Sigmoid colon (tissue), 6 donors: ENCODE measurements at regions not wholly inside any gene's neighbourhood (a gene's known extent, or its start where the extent isn't known, plus 50 kb on each side); places are given as distances from the start of the nearest gene placed in this dataset.

Experiments used
- DNase-seq: peaks from one replicate; pipeline ENCODE4 v3.0.0-alpha.2; 2019
- H3K27ac ChIP-seq, 4 donors: fragments of 200-600 bp; sonication (generic); one replicate each; pipeline ENCODE4 v1.5.1; 2016 to 2019; ENCODE audit warnings: mild to moderate bottlenecking in 1 of 4
- H3K27me3 ChIP-seq, 3 donors: fragments of 200-600 bp; sonication (generic); one replicate each; pipeline ENCODE4 v1.5.1; 2019; ENCODE audit warnings: mild to moderate bottlenecking in 1 of 3
- H3K36me3 ChIP-seq, 4 donors: fragments of 200-600 bp; sonication (generic); one replicate each; pipeline ENCODE4 v1.5.1; 2016 to 2019
- H3K4me1 ChIP-seq, 4 donors: fragments of 200-600 bp; sonication (generic); one replicate each; pipeline ENCODE4 v1.5.1; 2017 to 2019
- H3K4me3 ChIP-seq, 4 donors: fragments of 200-600 bp; sonication (generic); one replicate each; pipeline ENCODE4 v1.5.1; 2017 to 2019; ENCODE audit warnings: mild to moderate bottlenecking in 2 of 4, moderate library complexity in 1 of 4
- H3K9me3 ChIP-seq, 4 donors: fragments of 200-600 bp in 3 of 4; sonication (generic) in 3 of 4; one replicate each; pipeline versions ENCODE4 v1.5.1 to v1.6.1; 2013 to 2019
- EP300 ChIP-seq, 4 donors: sonication (generic); formaldehyde crosslinking; IDR thresholded peaks; one replicate each; pipeline ENCODE4 v1.6.1; 2017; ENCODE audit warnings: antibody characterized with exemption in 4 of 4
- POLR2A ChIP-seq, 2 donors: fragments of 450-650 bp; IDR thresholded peaks; one replicate each; pipeline ENCODE4 v1.6.1; 2016; ENCODE audit warnings: antibody characterized with exemption in 2 of 2, mild to moderate bottlenecking in 2 of 2, moderate library complexity in 2 of 2
- POLR2AphosphoS5 ChIP-seq, 4 donors: sonication (generic); formaldehyde crosslinking; IDR thresholded peaks; one replicate each; pipeline ENCODE4 v1.6.1; 2017; ENCODE audit warnings: antibody characterized with exemption in 4 of 4
- WGBS, 2 donors: extraction: QIAGEN DNeasy Blood & Tissue Kit; methylation state at CpG; one replicate each; pipeline ENCODE4 v1.1.7; 2013; 5-methylcytosine and 5-hydroxymethylcytosine counted together
- intact Hi-C: fragments of 100-400 bp; cut with DNase I; formaldehyde crosslinking; loops from one replicate; pipeline ENCODE4 v1.15.1; 2023
- TF ChIP-seq, protein P1 (sequence below), 4 experiments: fragments of 450-650 bp in 3 of 4; fragments of 200-600 bp in 1 of 4; IDR thresholded peaks; one replicate each; pipeline ENCODE4 v1.5.1; 2016 to 2019; ENCODE audit warnings: antibody characterized with exemption in 4 of 4, mild to moderate bottlenecking in 3 of 4, moderate library complexity in 2 of 4
- donor health status: healthy with polysubstance abuse.
- donor health status: healthy.

GRCh38 chr3:162684260-162684659 lies 1187.7 kb downstream of the OTOL1 start:
- H3K9me3 ChIP-seq, result no peaks in the 10 kb centered on the region
- no peak overlapping the region for H3K27ac ChIP-seq
- H3K27me3 ChIP-seq, result no peaks in the 10 kb centered on the region
- intact Hi-C loops, result no loop called here
- TF ChIP-seq, protein P1, sequence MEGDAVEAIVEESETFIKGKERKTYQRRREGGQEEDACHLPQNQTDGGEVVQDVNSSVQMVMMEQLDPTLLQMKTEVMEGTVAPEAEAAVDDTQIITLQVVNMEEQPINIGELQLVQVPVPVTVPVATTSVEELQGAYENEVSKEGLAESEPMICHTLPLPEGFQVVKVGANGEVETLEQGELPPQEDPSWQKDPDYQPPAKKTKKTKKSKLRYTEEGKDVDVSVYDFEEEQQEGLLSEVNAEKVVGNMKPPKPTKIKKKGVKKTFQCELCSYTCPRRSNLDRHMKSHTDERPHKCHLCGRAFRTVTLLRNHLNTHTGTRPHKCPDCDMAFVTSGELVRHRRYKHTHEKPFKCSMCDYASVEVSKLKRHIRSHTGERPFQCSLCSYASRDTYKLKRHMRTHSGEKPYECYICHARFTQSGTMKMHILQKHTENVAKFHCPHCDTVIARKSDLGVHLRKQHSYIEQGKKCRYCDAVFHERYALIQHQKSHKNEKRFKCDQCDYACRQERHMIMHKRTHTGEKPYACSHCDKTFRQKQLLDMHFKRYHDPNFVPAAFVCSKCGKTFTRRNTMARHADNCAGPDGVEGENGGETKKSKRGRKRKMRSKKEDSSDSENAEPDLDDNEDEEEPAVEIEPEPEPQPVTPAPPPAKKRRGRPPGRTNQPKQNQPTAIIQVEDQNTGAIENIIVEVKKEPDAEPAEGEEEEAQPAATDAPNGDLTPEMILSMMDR (IDR thresholded peaks at IDR 0.05), result no peak
- no peak for TF ChIP-seq EP300 (IDR thresholded peaks at IDR 0.05)
- TF ChIP-seq POLR2AphosphoS5 (IDR thresholded peaks at IDR 0.05), result no peak
- no peak for TF ChIP-seq POLR2A (IDR thresholded peaks at IDR 0.05)
- H3K36me3 ChIP-seq, result no peaks in the 10 kb centered on the region
- H3K4me1 ChIP-seq, result peaks cover 0 to 4% (median 0%) of the 10 kb centered on the region in 4 donors
- 58 to 79% methylated on average over 3 of the region's 3 CpGs for WGBS, 2 donors
- H3K4me3 ChIP-seq, result no peak overlapping the region
- DNase-seq, result no peak

DNA sequence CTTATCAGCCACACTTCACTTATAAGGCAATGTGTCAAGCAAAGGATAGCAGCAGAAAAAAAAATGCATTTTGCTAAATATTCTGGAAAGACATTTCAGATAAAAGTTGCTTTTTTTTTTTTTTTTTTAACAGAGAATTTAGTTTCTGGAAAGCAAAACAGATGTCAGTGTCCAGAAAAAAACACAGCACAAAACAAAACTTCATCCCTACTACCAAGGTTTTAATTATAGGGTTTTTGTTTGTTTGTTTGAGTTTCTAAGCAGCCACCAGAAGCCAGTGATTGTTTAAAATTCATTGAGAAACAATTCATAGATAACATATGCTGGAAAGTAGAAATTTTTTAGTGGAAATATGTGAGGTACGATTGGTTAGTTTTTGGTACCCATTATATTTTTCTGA lies 1202.7 kb downstream of the OTOL1 start:
- Histone ChIP-seq H3K9me3 (no peaks in the 10 kb centered on the region), H3K27ac (no peak overlapping the region), H3K4me1 (peaks cover 0 to 6% (median 2%) of the 10 kb centered on the region in 4 donors), H3K36me3 (no peaks in the 10 kb centered on the region), H3K27me3 (no peaks in the 10 kb centered on the region), H3K4me3 (no peak overlapping the region)
- TF ChIP-seq POLR2A (IDR thresholded peaks at IDR 0.05) (no peak), POLR2AphosphoS5 (IDR thresholded peaks at IDR 0.05) (no peak), EP300 (IDR thresholded peaks at IDR 0.05) (no peak)
- TF ChIP-seq, protein P1 (IDR thresholded peaks at IDR 0.05), result no peak
- 75 to 76% methylated on average over 1 of the region's 1 CpG for WGBS, 2 donors
- no peak for DNase-seq
- intact Hi-C loops, result no loop called here

DNA sequence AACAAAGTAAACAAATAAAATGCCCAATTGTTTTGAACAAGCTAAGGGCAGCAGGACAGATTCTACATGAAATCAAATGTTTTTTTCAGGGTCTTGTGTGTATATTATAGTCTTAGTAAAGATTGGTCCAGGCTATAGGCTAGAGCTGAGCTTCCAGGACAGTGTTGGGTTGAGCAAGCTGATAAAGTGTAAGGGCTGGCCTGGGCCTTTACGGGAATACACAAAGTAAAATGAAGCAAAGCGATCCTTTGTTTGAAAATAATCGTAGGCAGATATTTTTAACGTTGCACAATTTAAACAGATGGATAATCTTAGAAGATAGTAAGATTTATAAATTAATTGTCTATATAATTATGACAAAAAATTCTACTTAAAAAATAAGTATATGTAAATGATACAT lies 1204.6 kb downstream of the OTOL1 start:
- Histone ChIP-seq H3K27ac (no peak overlapping the region), H3K9me3 (no peaks in the 10 kb centered on the region), H3K4me3 (no peak overlapping the region), H3K36me3 (no peaks in the 10 kb centered on the region), H3K27me3 (no peaks in the 10 kb centered on the region), H3K4me1 (peaks cover 0 to 13% (median 2%) of the 10 kb centered on the region in 4 donors)
- intact Hi-C loops, result no loop called here
- DNase-seq, result no peak
- TF ChIP-seq POLR2AphosphoS5 (IDR thresholded peaks at IDR 0.05), result no peak
- 93 to 94% methylated on average over 4 of the region's 4 CpGs for WGBS, 2 donors

GRCh38 chr3:162702768-162703385 lies 1206.3 kb downstream of the OTOL1 start:
- no peaks in the 10 kb centered on the region for H3K9me3 ChIP-seq
- no peak overlapping the region for H3K27ac ChIP-seq
- intact Hi-C loops, result no loop called here
- H3K4me1 ChIP-seq, result peaks cover 0 to 13% (median 2%) of the 10 kb centered on the region in 4 donors
- H3K4me3 ChIP-seq, result no peak overlapping the region
- 93 to 94% methylated on average over 31 of the region's 31 CpGs for WGBS, 2 donors
- no peak for TF ChIP-seq POLR2AphosphoS5 (IDR thresholded peaks at IDR 0.05)
- TF ChIP-seq EP300 (IDR thresholded peaks at IDR 0.05), result no peak
- no peaks in the 10 kb centered on the region for H3K36me3 ChIP-seq
- no peak for DNase-seq
- no peaks in the 10 kb centered on the region for H3K27me3 ChIP-seq

DNA sequence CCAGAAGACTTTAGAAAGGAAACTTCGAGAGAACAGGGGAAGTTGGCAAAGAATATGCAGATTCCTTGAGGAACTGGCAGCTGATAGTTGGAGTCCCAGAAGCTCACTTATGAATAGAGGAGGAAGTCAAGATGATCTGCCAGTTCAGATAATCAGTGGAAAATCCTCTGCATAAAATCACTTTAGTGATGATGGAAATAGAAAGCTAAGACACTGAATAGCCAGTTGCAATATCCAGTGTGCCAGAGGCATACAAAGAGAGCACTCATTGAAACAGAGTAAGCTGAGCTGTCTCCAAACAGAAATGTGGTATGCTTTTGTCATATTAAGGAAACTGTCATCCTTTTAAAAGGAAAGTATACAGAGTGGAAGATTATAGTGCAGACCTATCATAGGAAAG lies 1207.6 kb downstream of the OTOL1 start:
- Histone ChIP-seq H3K4me1 (peaks cover 0 to 18% (median 5%) of the 10 kb centered on the region in 4 donors), H3K36me3 (no peaks in the 10 kb centered on the region), H3K27me3 (no peaks in the 10 kb centered on the region), H3K4me3 (no peak overlapping the region), H3K27ac (no peak overlapping the region), H3K9me3 (no peaks in the 10 kb centered on the region)
- intact Hi-C loops, result no loop called here
- TF ChIP-seq, protein P1 (IDR thresholded peaks at IDR 0.05), result no peak
- no peak for TF ChIP-seq POLR2A (IDR thresholded peaks at IDR 0.05)
- no peak for TF ChIP-seq POLR2AphosphoS5 (IDR thresholded peaks at IDR 0.05)
- 42 to 47% methylated on average over 1 of the region's 1 CpG for WGBS, 2 donors
- no peak for DNase-seq
